ENCODE measurements at regions not wholly inside any gene's neighbourhood (a gene's known extent, or its start where the extent isn't known, plus 50 kb on each side); places are given as distances from the start of the nearest gene placed in this dataset.
"Not testable (repeated sequence)": the region's sequence is repeated elsewhere in the genome, so short reads cannot be mapped to it uniquely, and the experiment has no call there.

DNA sequence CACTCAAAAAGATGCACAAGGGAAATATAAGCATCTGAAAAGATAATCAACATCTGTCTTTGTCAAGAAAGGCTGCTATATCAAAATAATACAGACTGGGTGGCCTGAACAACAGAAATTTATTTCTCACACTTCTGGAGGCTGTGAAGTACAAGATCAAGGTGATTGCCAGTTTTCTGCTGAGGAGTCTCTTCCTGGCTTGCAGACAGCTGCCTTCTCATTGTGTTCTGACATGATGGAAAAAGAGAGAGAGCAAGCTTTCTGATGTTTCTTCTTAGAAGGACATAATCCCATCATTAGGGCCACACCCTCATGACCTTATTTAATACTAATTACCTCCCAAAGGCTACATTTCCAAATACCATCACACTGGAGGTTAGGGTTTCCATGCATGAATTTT, 1573.3 kb downstream of the SI start:
- no peak for ATAC-seq
- RAD21 ChIA-PET (ENCODE audit: low non-redundant PET in 1 of 2, low total read pairs in 2 of 2, uncharacterized antibody in 2 of 2, unreplicated experiment in 2 of 2) = no interaction called here
- Histone ChIP-seq H3K79me2 (ENCODE audit: insufficient read depth, low read length) (no peaks in the 10 kb centered on the region), H3K27me3 (ENCODE audit: insufficient read depth, low read length) (no peaks in the 10 kb centered on the region), H3K9ac (ENCODE audit: low read length) (no peak overlapping the region), H3K4me1 (ENCODE audit: control insufficient read depth in 1 of 2, insufficient read depth in 2 of 2, low read length in 2 of 2) (no peaks in the 10 kb centered on the region), H3K4me3 (replicated peaks in 1 of 2; ENCODE audit: low read depth in 1 of 2, low read length in 2 of 2) (no peak overlapping the region), H3K36me3 (ENCODE audit: control insufficient read depth in 1 of 2, insufficient read depth in 2 of 2, low read length in 2 of 2) (no peaks in the 10 kb centered on the region), H2AFZ (ENCODE audit: low read depth, low read length, poor library complexity, severe bottlenecking) (no peak overlapping the region), H3K4me2 (ENCODE audit: low read length) (no peak overlapping the region), H3K9me2 (ENCODE audit: insufficient read depth) (no peaks in the 10 kb centered on the region), H3K27ac (ENCODE audit: low read depth, low read length) (no peak overlapping the region), H3K9me3 (ENCODE audit: control insufficient read depth in 1 of 2, insufficient read depth in 1 of 2, low read depth in 1 of 2, low read length in 2 of 2) (no peaks in the 10 kb centered on the region), H4K20me1 (ENCODE audit: insufficient read depth) (no peaks in the 10 kb centered on the region)
- TF ChIP-seq POLR2A (IDR thresholded peaks at IDR 0.05; ENCODE audit: borderline replicate concordance, extremely low read depth, insufficient read depth, insufficient read length) (no peak), ATF3 (IDR thresholded peaks at IDR 0.05) (no peak), FOSL1 (IDR thresholded peaks at IDR 0.05; ENCODE audit: low read depth) (no peak), SRF (IDR thresholded peaks at IDR 0.05; ENCODE audit: low read depth) (no peak), SP1 (IDR thresholded peaks at IDR 0.05; ENCODE audit: low read depth) (no peak), RAD21 (IDR thresholded peaks at IDR 0.05; ENCODE audit: low read depth) (no peak), EZH2phosphoT487 (IDR thresholded peaks at IDR 0.05; ENCODE audit: borderline replicate concordance) (no peak), POLR2AphosphoS5 (IDR thresholded peaks at IDR 0.05; ENCODE audit: low read depth, low read length) (no peak), JUND (IDR thresholded peaks at IDR 0.05) (no peak), CBX3 (IDR thresholded peaks at IDR 0.05; ENCODE audit: low read depth) (no peak), ZFX (IDR thresholded peaks at IDR 0.05) (no peak), ZNF274 (IDR thresholded peaks at IDR 0.05; ENCODE audit: low read depth, low read length) (no peak), CEBPB (IDR thresholded peaks at IDR 0.05; ENCODE audit: low read depth) (no peak)
- no peak for DNase-seq (ENCODE audit: low read depth, low spot score)
- CTCF ChIA-PET = no interaction called here
- BruUV-seq (replicated peaks) = no TSS peak
- POLR2A ChIA-PET = no interaction called here
- intact Hi-C loops (cut with micrococcal nuclease) = no loop called here

DNA sequence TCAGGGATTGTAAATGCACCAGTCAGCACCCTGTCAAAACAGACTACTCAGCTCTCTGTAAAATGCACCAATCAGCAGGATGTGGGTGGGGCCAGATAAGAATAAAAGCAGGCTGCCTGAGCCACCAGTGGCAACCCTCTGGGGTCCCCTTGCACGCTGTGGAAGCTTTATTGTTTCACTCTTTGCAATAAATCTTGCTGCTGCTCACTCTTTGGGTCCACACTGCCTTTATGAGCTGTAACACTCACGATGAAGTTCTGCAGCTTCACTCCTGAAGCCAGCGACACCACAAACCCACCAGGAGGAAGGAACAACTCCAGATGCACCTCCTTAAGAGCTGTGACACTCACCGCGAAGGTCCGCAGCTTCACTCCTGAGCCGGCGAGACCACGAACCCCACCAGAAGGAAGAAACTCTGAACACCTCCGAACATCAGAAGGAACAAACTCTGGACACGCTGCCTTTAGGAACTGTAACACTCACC, 1578.5 kb downstream of the SI start:
- H3K9me2 ChIP-seq (ENCODE audit: insufficient read depth); H3K4me3 ChIP-seq (replicated peaks in 1 of 2; ENCODE audit: low read depth in 1 of 2, low read length in 2 of 2); ATAC-seq; H3K9ac ChIP-seq (ENCODE audit: low read length); H3K4me2 ChIP-seq (ENCODE audit: low read length); POLR2A ChIA-PET; intact Hi-C loops (cut with micrococcal nuclease); H4K20me1 ChIP-seq (ENCODE audit: insufficient read depth); H3K27ac ChIP-seq (ENCODE audit: low read depth, low read length); H3K9me3 ChIP-seq (ENCODE audit: control insufficient read depth in 1 of 2, insufficient read depth in 1 of 2, low read depth in 1 of 2, low read length in 2 of 2); BruUV-seq (replicated peaks); DNase-seq (ENCODE audit: low read depth, low spot score); H3K27me3 ChIP-seq (ENCODE audit: insufficient read depth, low read length); H3K36me3 ChIP-seq (ENCODE audit: control insufficient read depth in 1 of 2, insufficient read depth in 2 of 2, low read length in 2 of 2); H2AFZ ChIP-seq (ENCODE audit: low read depth, low read length, poor library complexity, severe bottlenecking); H3K79me2 ChIP-seq (ENCODE audit: insufficient read depth, low read length); RAD21 ChIA-PET (ENCODE audit: low non-redundant PET in 1 of 2, low total read pairs in 2 of 2, uncharacterized antibody in 2 of 2, unreplicated experiment in 2 of 2); H3K4me1 ChIP-seq (ENCODE audit: control insufficient read depth in 1 of 2, insufficient read depth in 2 of 2, low read length in 2 of 2): not testable (repeated sequence)
- CTCF ChIA-PET = interaction anchor here (1.5 kb wide), 1 partner anchor 10 kb away, joined by 3 read pairs; no protein-coding TSS in a partner anchor

DNA sequence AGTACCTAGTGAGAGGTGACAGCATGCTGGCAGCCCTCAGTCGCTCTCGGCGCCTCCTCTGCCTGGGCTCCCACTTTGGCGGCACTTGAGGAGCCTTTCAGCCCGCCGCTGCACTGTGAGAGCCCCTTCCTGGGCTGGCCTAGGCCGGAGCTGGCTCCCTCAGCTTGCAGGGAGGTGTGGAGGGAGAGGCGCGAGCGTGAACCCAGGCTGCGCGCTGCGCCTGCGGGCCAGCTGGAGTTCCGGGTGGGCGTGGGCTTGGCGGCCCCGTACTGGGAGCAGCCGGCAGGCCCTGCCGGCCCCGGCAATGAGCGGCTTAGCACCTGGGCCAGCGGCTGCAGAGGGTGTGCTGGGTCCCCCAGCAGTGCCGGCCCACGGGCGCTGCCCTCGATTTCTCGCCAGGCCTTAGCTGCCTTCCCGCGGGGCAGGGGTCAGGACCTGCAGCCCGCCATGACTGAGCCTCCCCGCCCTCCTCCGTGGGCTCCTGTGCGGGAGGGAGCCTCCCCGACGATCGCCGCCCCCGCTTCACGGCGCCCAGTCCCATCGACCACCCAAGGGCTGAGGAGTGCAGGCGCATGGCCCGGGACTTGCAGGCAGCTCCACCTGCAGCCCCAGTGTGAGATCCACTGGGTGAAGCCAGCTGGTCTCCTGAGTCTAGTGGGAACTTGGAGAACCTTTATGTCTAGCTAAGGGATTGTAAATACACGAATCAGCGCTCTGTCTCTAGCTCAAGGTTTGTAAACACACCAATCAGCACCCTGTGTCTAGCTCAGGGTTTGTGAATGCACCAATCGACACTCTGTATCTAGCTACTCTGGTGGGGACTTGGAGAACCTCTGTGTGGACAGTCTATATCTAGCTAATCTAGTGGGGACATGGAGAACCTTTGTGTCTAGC, 1579.2 kb downstream of the SI start:
- DNase-seq (ENCODE audit: low read depth, low spot score); BruUV-seq (replicated peaks); H3K9ac ChIP-seq (ENCODE audit: low read length); intact Hi-C loops (cut with micrococcal nuclease); H3K9me2 ChIP-seq (ENCODE audit: insufficient read depth); POLR2A ChIA-PET; ATAC-seq; H4K20me1 ChIP-seq (ENCODE audit: insufficient read depth); H3K4me3 ChIP-seq (replicated peaks in 1 of 2; ENCODE audit: low read depth in 1 of 2, low read length in 2 of 2); H3K79me2 ChIP-seq (ENCODE audit: insufficient read depth, low read length); H3K4me2 ChIP-seq (ENCODE audit: low read length); H3K4me1 ChIP-seq (ENCODE audit: control insufficient read depth in 1 of 2, insufficient read depth in 2 of 2, low read length in 2 of 2); H3K36me3 ChIP-seq (ENCODE audit: control insufficient read depth in 1 of 2, insufficient read depth in 2 of 2, low read length in 2 of 2); RAD21 ChIA-PET (ENCODE audit: low non-redundant PET in 1 of 2, low total read pairs in 2 of 2, uncharacterized antibody in 2 of 2, unreplicated experiment in 2 of 2); H3K27ac ChIP-seq (ENCODE audit: low read depth, low read length); H3K9me3 ChIP-seq (ENCODE audit: control insufficient read depth in 1 of 2, insufficient read depth in 1 of 2, low read depth in 1 of 2, low read length in 2 of 2); H2AFZ ChIP-seq (ENCODE audit: low read depth, low read length, poor library complexity, severe bottlenecking); H3K27me3 ChIP-seq (ENCODE audit: insufficient read depth, low read length): not testable (repeated sequence)
- CTCF ChIA-PET = interaction anchor here (1.2 kb wide), 1 partner anchor 9 kb away, joined by 4 read pairs; no protein-coding TSS in a partner anchor

All from HCT116 (cell line).